NOMO-1 treated with dmso at 0.1 percent for 144 hours (cell line): ENCODE measurements at regions not wholly inside any gene's neighbourhood (a gene's known extent, or its start where the extent isn't known, plus 50 kb on each side); places are given as distances from the start of the nearest gene placed in this dataset.
"Not testable (repeated sequence)": the region's sequence is repeated elsewhere in the genome, so short reads cannot be mapped to it uniquely, and the experiment has no call there.

ENCODE experiments used
- DNase-seq: peaks from one replicate; lab custom pipeline; 2025; ENCODE audit not compliant: unreplicated experiment; lab: John Stamatoyannopoulos, UW

- DNase-seq: no peak
Measured at GRCh38 chr2:33766175-33766574, 167.1 kb upstream of the FAM98A start.

DNA sequence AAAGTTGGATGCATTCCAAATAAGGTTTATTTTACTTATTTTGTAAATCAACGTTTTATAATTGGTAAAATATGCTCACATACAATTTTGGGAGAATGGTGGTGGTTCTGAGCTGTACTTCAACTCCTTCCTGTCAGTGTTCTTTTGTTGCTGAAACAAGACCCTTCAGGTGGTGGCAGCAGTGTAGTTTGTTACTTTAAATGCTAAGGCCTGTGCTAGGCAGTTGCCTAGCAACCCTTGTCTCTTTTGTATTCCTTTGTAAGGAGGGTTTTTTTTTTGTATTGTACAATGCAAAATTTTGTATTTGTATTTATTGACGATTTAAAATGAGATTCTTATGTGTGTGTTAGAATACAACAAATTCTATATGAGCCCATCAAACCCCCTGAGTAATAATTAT lies 166.0 kb upstream of the FAM98A start:
- DNase-seq: no peak

GRCh38 chr2:33764551-33764950 lies 165.5 kb upstream of the FAM98A start:
- DNase-seq: no peak

- DNase-seq: no peak
Measured at GRCh38 chr2:33763671-33764310, 164.7 kb upstream of the FAM98A start.

- DNase-seq: no peak
Measured at GRCh38 chr2:33762636-33763035, 163.5 kb upstream of the FAM98A start.

GRCh38 chr2:33746208-33746800 lies 147.2 kb upstream of the FAM98A start:
- DNase-seq: no peak

- DNase-seq: no peak
Measured at GRCh38 chr2:33735096-33735495, 136.0 kb upstream of the FAM98A start.

DNA sequence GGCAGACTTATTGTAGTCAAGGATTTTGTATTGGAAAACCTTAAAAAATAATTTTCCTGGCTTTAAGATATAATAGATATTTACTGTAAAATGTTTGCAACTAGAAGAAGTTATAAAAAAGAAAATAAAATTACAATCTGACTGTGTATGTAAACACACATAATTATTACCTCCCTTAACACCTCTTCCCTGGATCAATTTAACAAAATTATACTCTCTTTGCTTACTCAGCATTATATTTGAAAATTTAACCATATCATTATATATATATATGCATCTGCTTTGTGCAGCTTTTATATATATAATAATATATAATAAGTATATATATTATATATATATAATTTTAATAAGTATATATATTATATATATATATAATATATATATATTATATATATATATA lies 131.7 kb upstream of the FAM98A start:
- no peak for DNase-seq

DNA sequence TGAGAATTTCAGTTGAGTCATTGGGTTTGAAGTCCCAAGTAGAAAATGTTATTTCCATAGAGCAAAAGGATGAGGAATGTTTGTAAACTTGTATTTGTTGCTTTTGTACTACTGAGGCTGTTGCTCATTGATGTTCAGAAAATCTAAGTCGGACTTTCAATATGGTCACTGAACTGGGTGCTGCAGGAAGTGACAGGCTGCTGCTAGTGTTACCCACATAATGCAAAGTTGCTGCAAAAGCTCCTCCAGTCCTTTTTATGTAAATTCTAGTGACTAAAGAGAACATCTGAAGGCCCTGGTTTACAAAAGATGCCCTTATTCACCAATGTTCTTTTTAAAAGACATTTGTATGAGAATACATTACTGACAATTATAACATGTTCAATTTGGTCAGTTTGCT lies 131.1 kb upstream of the FAM98A start:
- DNase-seq: no peak

DNA sequence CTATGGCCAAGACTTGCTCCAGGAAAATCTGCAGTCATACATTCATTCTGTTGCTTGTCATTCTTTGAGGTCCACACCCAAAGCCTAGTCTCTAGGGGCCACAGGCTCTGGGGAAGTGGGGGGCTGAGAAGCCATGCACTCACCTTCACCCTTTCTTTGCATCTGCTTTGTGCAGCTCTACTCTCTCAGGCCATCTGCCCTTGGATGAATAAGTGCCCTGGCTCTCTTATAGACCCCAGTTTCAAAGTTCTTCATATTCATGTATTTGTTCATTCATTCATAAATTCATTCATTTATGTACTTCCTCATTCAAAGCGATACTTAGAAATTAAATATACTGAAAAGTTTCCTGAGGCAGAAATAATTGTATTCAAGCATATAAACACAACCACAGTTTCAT lies 130.3 kb upstream of the FAM98A start:
- DNase-seq: no peak

- no peak for DNase-seq
Measured at GRCh38 chr2:33728106-33728505, 129.0 kb upstream of the FAM98A start.

GRCh38 chr2:33727361-33728032 lies 128.4 kb upstream of the FAM98A start:
- DNase-seq: no peak

DNA sequence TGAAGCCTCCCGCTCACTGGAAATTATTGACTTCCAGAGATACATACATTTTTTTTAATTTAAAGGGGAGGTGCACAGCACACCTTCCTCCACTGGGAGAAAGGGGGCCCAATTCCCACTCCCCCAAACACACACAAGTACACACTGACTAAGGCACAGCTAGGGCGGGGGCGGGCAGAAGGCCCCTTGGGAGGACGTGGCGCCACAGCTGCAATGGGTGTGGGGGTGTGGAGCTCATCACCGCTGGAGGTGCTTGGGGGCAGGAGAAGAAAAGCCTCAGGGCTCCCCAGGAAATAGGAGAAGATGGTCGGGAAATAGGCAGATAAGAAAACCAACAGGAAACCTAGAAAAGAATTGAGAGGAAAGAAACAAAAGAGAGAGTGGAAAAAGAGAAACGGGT lies 127.3 kb upstream of the FAM98A start:
- DNase-seq: no peak

GRCh38 chr2:33723329-33723728 lies 124.2 kb upstream of the FAM98A start:
- no peak for DNase-seq

DNA sequence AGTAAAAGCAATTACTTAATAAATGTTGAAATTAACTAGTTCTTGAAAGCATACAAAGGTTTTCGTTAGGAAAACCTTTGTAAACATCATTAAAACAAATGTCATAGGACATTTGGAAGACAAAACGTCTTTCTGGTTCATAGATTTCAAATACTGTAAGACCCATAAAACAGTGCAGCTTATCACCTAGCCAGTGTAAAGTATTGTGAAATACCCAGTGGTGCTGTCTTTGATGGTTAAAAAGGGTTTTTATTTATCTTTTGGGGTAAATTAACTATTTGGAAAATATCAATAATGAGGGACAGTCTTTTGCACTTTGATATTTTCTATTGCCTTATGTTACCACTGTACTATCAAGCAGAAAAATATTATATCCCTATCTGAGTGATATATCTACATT lies 120.0 kb upstream of the FAM98A start:
- DNase-seq: no peak

- no peak for DNase-seq
Measured at GRCh38 chr2:33712674-33713073, 113.6 kb upstream of the FAM98A start.

DNA sequence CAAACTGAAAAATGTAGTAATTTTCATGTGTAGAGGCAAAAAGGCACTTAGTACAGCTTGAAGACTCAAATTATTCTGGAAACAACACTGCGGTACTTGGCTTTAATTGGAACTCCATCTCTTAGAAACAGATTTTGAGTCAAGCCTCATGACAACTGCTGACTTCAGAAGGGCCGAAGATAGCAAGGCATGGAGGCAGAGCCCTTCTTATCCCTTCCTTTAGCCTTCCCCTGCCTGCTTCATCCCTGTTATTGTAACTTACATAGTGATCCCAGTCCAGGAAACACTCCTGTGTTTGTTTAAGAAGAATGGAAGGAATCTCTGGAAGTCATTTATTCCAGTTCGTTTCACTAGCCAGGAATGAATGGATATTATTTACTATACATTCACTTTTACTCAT lies 110.9 kb upstream of the FAM98A start:
- DNase-seq: no peak

- DNase-seq: no peak
Measured at GRCh38 chr2:33707312-33707711, 108.2 kb upstream of the FAM98A start.

GRCh38 chr2:33706410-33706809 lies 107.3 kb upstream of the FAM98A start:
- DNase-seq: no peak

DNA sequence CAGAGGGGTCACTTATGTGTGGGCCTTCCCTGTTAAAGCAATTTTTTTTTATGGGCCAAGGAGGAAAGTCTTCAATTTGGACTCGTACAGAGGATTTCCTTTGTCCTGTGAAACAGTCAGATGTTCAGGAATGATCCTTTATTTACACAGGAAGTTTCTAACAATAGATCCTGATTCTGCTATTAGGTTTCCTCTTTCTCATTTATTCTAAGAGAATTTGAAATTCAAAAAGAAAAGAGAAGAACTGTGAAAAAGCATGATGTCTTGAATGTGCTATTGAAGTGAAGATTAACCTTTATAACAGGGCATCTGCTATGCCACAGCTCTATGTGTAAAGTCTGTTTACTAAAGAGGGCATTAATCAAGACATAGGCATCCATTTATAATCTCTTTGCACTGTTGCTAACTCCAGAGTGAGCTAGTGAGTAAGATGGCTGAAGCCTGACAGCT lies 105.3 kb upstream of the FAM98A start:
- no peak for DNase-seq

GRCh38 chr2:33696234-33696633 lies 97.1 kb upstream of the FAM98A start:
- no peak for DNase-seq

DNA sequence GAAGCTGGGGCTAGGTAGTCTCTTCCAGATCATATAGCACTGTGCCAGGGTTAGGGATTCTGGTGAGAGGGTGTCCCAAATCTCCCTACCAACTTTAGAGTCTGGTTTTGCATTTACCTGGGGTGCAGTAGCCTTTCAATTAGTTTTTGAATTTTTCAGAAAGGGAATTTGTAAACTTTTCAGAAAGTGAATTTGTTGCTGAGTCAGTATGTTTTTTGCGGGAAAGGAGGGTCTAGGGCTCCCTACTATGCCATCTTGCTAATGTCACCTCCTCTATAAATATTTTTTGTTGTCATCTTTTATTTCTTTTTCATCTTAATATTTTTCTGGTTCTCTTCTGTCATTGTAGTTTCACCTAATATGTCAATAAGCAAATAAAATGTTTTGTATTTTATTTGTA lies 95.8 kb upstream of the FAM98A start:
- no peak for DNase-seq

- DNase-seq: not testable (repeated sequence)
Measured at GRCh38 chr2:33690686-33691085, 91.6 kb upstream of the FAM98A start.
